Ishikawa (cell line): ENCODE measurements at regions not wholly inside any gene's neighbourhood (a gene's known extent, or its start where the extent isn't known, plus 50 kb on each side); places are given as distances from the start of the nearest gene placed in this dataset.

Experiments used
- CEBPB ChIP-seq: IDR thresholded peaks from 2 replicates; pipeline ENCODE4 v1.6.1; 2012
- EGR1 ChIP-seq: IDR thresholded peaks from 2 replicates; pipeline ENCODE4 v1.6.1; 2012
- EP300 ChIP-seq: IDR thresholded peaks from 2 replicates; pipeline ENCODE4 v1.6.1; 2012; ENCODE audit warnings: borderline replicate concordance
- FOXM1 ChIP-seq: IDR thresholded peaks from 2 replicates; pipeline ENCODE4 v1.6.1; 2012; ENCODE audit warnings: low read depth, borderline replicate concordance
- NFIC ChIP-seq: IDR thresholded peaks from 2 replicates; pipeline ENCODE4 v1.6.1; 2012
- USF1 ChIP-seq: IDR thresholded peaks from 2 replicates; pipeline ENCODE4 v1.6.1; 2012
- YY1 ChIP-seq: IDR thresholded peaks from 2 replicates; pipeline ENCODE4 v1.6.1; 2012; ENCODE audit warnings: low read depth
- ZBTB7A ChIP-seq: IDR thresholded peaks from 2 replicates; pipeline ENCODE4 v1.6.1; 2012; ENCODE audit warnings: low read depth
- TF ChIP-seq, protein P1 (sequence below): IDR thresholded peaks from 2 replicates; pipeline ENCODE4 v1.6.1; 2012; ENCODE audit warnings: low read depth, mild to moderate bottlenecking

DNA sequence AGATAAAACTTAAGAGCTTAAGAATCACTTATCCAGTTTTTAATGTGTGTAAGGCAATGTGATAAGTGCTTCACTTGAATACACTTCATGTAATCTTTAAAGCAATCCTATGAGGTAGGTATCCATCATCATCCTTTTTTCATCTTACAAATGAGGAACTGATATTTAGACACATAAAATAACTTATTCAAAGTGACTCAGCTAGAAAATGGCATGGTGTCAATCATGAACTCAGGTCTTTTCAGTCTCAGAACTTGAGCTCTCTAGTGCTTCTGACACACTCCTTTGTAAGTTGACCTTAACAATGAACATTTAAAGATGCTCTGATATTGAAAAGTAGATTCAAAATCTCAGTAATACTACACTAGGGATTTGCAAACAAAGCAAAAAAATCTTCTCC is 224.8 kb upstream of the TEX13C start:
- TF ChIP-seq EP300 (no peak), CEBPB (no peak), NFIC (no peak), YY1 (no peak), USF1 (no peak), FOXM1 (no peak), ZBTB7A (no peak), EGR1 (no peak)
- TF ChIP-seq, protein P1, sequence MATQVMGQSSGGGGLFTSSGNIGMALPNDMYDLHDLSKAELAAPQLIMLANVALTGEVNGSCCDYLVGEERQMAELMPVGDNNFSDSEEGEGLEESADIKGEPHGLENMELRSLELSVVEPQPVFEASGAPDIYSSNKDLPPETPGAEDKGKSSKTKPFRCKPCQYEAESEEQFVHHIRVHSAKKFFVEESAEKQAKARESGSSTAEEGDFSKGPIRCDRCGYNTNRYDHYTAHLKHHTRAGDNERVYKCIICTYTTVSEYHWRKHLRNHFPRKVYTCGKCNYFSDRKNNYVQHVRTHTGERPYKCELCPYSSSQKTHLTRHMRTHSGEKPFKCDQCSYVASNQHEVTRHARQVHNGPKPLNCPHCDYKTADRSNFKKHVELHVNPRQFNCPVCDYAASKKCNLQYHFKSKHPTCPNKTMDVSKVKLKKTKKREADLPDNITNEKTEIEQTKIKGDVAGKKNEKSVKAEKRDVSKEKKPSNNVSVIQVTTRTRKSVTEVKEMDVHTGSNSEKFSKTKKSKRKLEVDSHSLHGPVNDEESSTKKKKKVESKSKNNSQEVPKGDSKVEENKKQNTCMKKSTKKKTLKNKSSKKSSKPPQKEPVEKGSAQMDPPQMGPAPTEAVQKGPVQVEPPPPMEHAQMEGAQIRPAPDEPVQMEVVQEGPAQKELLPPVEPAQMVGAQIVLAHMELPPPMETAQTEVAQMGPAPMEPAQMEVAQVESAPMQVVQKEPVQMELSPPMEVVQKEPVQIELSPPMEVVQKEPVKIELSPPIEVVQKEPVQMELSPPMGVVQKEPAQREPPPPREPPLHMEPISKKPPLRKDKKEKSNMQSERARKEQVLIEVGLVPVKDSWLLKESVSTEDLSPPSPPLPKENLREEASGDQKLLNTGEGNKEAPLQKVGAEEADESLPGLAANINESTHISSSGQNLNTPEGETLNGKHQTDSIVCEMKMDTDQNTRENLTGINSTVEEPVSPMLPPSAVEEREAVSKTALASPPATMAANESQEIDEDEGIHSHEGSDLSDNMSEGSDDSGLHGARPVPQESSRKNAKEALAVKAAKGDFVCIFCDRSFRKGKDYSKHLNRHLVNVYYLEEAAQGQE, result no peak
